Stimulated activated naive CD8-positive, alpha-beta T cell treated with anti-CD3 and anti-CD28 coated beads, Interleukin-15, amount 100 ng/mL, for 72 hours (primary cell): ENCODE measurements at regions not wholly inside any gene's neighbourhood (a gene's known extent, or its start where the extent isn't known, plus 50 kb on each side); places are given as distances from the start of the nearest gene placed in this dataset.
A peak's percentile ranks its signal among the peaks of the same experiment; 100 is the strongest.

Experiments used
- ATAC-seq: fragments of 150-1000 bp; cut with Tn5 transposase; 2 replicates; pipeline ENCODE4 v1.10.0; 2021; ENCODE audit warnings: mild to moderate bottlenecking, moderate library complexity
- DNase-seq, 2 donors: peaks; one replicate each; pipeline ENCODE4 v3.0.0; 2021 to 2022
- H3K27ac Mint-ChIP-seq, 2 donors: one replicate each; pipeline ENCODE4 v1.8.0; 2022; ENCODE audit warnings: mild to moderate bottlenecking in 2 of 2, mixed read lengths in 2 of 2, moderate library complexity in 2 of 2
- H3K27me3 Mint-ChIP-seq: one replicate; pipeline ENCODE4 v1.8.0; 2022; ENCODE audit warnings: mixed read lengths
- H3K4me1 Mint-ChIP-seq: one replicate; pipeline ENCODE4 v1.8.0; 2022; ENCODE audit warnings: mild to moderate bottlenecking, mixed read lengths
- H3K4me3 Mint-ChIP-seq, 2 donors: one replicate each; pipeline ENCODE4 v1.8.0; 2022; ENCODE audit warnings: mild to moderate bottlenecking in 2 of 2, mixed read lengths in 2 of 2, moderate library complexity in 1 of 2
- H3K9me3 Mint-ChIP-seq, 2 donors: one replicate each; pipeline ENCODE4 v1.8.0; 2022; ENCODE audit warnings: mixed read lengths in 2 of 2

GRCh38 chr9:75615284-75615683, 275.2 kb upstream of the PCSK5 start:
- no peak overlapping the region for H3K27ac Mint-ChIP-seq
- no peak for DNase-seq

GRCh38 chr9:75616052-75616451, 274.4 kb upstream of the PCSK5 start:
- no peak overlapping the region for H3K27ac Mint-ChIP-seq
- H3K9me3 Mint-ChIP-seq: peaks cover 0 to 8% of the 10 kb centered on the region in 2 donors
- no peak overlapping the region for H3K4me3 Mint-ChIP-seq

More at GRCh38 chr9:75615284-75615683, 275.2 kb upstream of the PCSK5 start:
- peaks cover 41% of the 10 kb centered on the region for H3K27me3 Mint-ChIP-seq
- ATAC-seq: no peak
- H3K4me3 Mint-ChIP-seq: no peak overlapping the region
- no peaks in the 10 kb centered on the region for H3K4me1 Mint-ChIP-seq
- peaks cover 0 to 8% of the 10 kb centered on the region in 2 donors for H3K9me3 Mint-ChIP-seq

GRCh38 chr9:75616841-75617566, 273.5 kb upstream of the PCSK5 start:
- H3K27me3 Mint-ChIP-seq: peaks cover 42% of the 10 kb centered on the region
- no peak overlapping the region for H3K4me3 Mint-ChIP-seq
- no peaks in the 10 kb centered on the region for H3K4me1 Mint-ChIP-seq
- DNase-seq (no peak), ATAC-seq (no peak)
- H3K27ac Mint-ChIP-seq: no peak overlapping the region
- H3K9me3 Mint-ChIP-seq: peaks cover 0 to 8% of the 10 kb centered on the region in 2 donors

More at GRCh38 chr9:75616052-75616451, 274.4 kb upstream of the PCSK5 start:
- no peak for ATAC-seq
- no peak for DNase-seq
- peaks cover 39% of the 10 kb centered on the region for H3K27me3 Mint-ChIP-seq
- H3K4me1 Mint-ChIP-seq: no peaks in the 10 kb centered on the region

GRCh38 chr9:75623462-75623861, 267.0 kb upstream of the PCSK5 start:
- Mint-ChIP-seq H3K27me3 (peaks cover 54% of the 10 kb centered on the region), H3K4me1 (no peaks in the 10 kb centered on the region), H3K27ac (no peak overlapping the region), H3K9me3 (peaks cover 0 to 8% of the 10 kb centered on the region in 2 donors), H3K4me3 (no peak overlapping the region)
- no peak for ATAC-seq
- no peak for DNase-seq

GRCh38 chr9:75624998-75625397, 265.5 kb upstream of the PCSK5 start:
- Mint-ChIP-seq H3K4me3 (no peak overlapping the region), H3K9me3 (no peaks in the 10 kb centered on the region), H3K27ac (no peak overlapping the region), H3K4me1 (no peaks in the 10 kb centered on the region), H3K27me3 (peaks cover 48% of the 10 kb centered on the region)
- DNase-seq (no peak), ATAC-seq (no peak)

GRCh38 chr9:75626860-75627259, 263.6 kb upstream of the PCSK5 start:
- Mint-ChIP-seq H3K9me3 (no peaks in the 10 kb centered on the region), H3K4me1 (no peaks in the 10 kb centered on the region), H3K27me3 (peaks cover 31% of the 10 kb centered on the region), H3K4me3 (no peak overlapping the region), H3K27ac (no peak overlapping the region)
- ATAC-seq (no peak), DNase-seq (no peak)

GRCh38 chr9:75628952-75629351, 261.5 kb upstream of the PCSK5 start:
- no peak for DNase-seq
- no peaks in the 10 kb centered on the region for H3K4me1 Mint-ChIP-seq
- no peaks in the 10 kb centered on the region for H3K9me3 Mint-ChIP-seq
- no peak overlapping the region for H3K4me3 Mint-ChIP-seq
- no peak for ATAC-seq
- peaks cover 16% of the 10 kb centered on the region for H3K27me3 Mint-ChIP-seq
- H3K27ac Mint-ChIP-seq: no peak overlapping the region

- peaks cover 10% of the 10 kb centered on the region for H3K4me1 Mint-ChIP-seq
- H3K9me3 Mint-ChIP-seq: no peaks in the 10 kb centered on the region
- no peak overlapping the region for H3K27ac Mint-ChIP-seq
- ATAC-seq (no peak), DNase-seq (no peak)
- H3K27me3 Mint-ChIP-seq: peaks cover 8% of the 10 kb centered on the region
- H3K4me3 Mint-ChIP-seq: no peak overlapping the region
Observed at GRCh38 chr9:75633451-75634057, 256.9 kb upstream of the PCSK5 start.

GRCh38 chr9:75636427-75637045, 253.9 kb upstream of the PCSK5 start:
- DNase-seq (peak in 1 of 2 donors; percentile 42), ATAC-seq (peak; percentile 97)
- H3K9me3 Mint-ChIP-seq: no peaks in the 10 kb centered on the region
- H3K4me3 Mint-ChIP-seq: no peak overlapping the region
- H3K27ac Mint-ChIP-seq: no peak overlapping the region
- peaks cover 10% of the 10 kb centered on the region for H3K4me1 Mint-ChIP-seq
- peaks cover 10% of the 10 kb centered on the region for H3K27me3 Mint-ChIP-seq

GRCh38 chr9:75639971-75640610, 250.4 kb upstream of the PCSK5 start:
- no peak for ATAC-seq
- H3K4me1 Mint-ChIP-seq: peaks cover 10% of the 10 kb centered on the region
- H3K27ac Mint-ChIP-seq: no peak overlapping the region
- H3K27me3 Mint-ChIP-seq: peaks cover 5% of the 10 kb centered on the region
- no peak for DNase-seq
- no peak overlapping the region for H3K4me3 Mint-ChIP-seq
- no peaks in the 10 kb centered on the region for H3K9me3 Mint-ChIP-seq

GRCh38 chr9:75642522-75642921, 248.0 kb upstream of the PCSK5 start:
- Mint-ChIP-seq H3K9me3 (no peaks in the 10 kb centered on the region), H3K27ac (no peak overlapping the region), H3K4me3 (no peak overlapping the region), H3K4me1 (no peaks in the 10 kb centered on the region), H3K27me3 (peaks cover 5% of the 10 kb centered on the region)
- ATAC-seq: no peak
- no peak for DNase-seq

GRCh38 chr9:75644649-75645048, 245.8 kb upstream of the PCSK5 start:
- no peak overlapping the region for H3K27ac Mint-ChIP-seq
- ATAC-seq (no peak), DNase-seq (no peak)
- no peaks in the 10 kb centered on the region for H3K4me1 Mint-ChIP-seq
- H3K9me3 Mint-ChIP-seq: no peaks in the 10 kb centered on the region
- peaks cover 11% of the 10 kb centered on the region for H3K27me3 Mint-ChIP-seq
- no peak overlapping the region for H3K4me3 Mint-ChIP-seq

GRCh38 chr9:75648034-75648433, 242.4 kb upstream of the PCSK5 start:
- Mint-ChIP-seq H3K9me3 (no peaks in the 10 kb centered on the region), H3K4me3 (no peak overlapping the region), H3K4me1 (no peaks in the 10 kb centered on the region), H3K27ac (no peak overlapping the region), H3K27me3 (peaks cover 25% of the 10 kb centered on the region)
- DNase-seq: no peak
- ATAC-seq: peak; percentile 42

- Mint-ChIP-seq H3K4me1 (no peaks in the 10 kb centered on the region), H3K9me3 (no peaks in the 10 kb centered on the region), H3K27ac (no peak overlapping the region), H3K27me3 (peaks cover 35% of the 10 kb centered on the region), H3K4me3 (no peak overlapping the region)
- DNase-seq (no peak), ATAC-seq (no peak)
Observed at GRCh38 chr9:75649060-75649459, 241.4 kb upstream of the PCSK5 start.

GRCh38 chr9:75651709-75652108, 238.8 kb upstream of the PCSK5 start:
- H3K4me3 Mint-ChIP-seq: no peak overlapping the region
- H3K4me1 Mint-ChIP-seq: no peaks in the 10 kb centered on the region
- peaks cover 39% of the 10 kb centered on the region for H3K27me3 Mint-ChIP-seq
- ATAC-seq (no peak), DNase-seq (no peak)
- no peak overlapping the region for H3K27ac Mint-ChIP-seq
- H3K9me3 Mint-ChIP-seq: no peaks in the 10 kb centered on the region

- ATAC-seq (no peak), DNase-seq (no peak)
- no peaks in the 10 kb centered on the region for H3K4me1 Mint-ChIP-seq
- H3K27ac Mint-ChIP-seq: no peak overlapping the region
- no peak overlapping the region for H3K4me3 Mint-ChIP-seq
- no peaks in the 10 kb centered on the region for H3K9me3 Mint-ChIP-seq
- H3K27me3 Mint-ChIP-seq: peaks cover 32% of the 10 kb centered on the region
Observed at GRCh38 chr9:75653335-75653734, 237.1 kb upstream of the PCSK5 start.
